ENCODE measurements at regions not wholly inside any gene's neighbourhood (a gene's known extent, or its start where the extent isn't known, plus 50 kb on each side); places are given as distances from the start of the nearest gene placed in this dataset.

DNA sequence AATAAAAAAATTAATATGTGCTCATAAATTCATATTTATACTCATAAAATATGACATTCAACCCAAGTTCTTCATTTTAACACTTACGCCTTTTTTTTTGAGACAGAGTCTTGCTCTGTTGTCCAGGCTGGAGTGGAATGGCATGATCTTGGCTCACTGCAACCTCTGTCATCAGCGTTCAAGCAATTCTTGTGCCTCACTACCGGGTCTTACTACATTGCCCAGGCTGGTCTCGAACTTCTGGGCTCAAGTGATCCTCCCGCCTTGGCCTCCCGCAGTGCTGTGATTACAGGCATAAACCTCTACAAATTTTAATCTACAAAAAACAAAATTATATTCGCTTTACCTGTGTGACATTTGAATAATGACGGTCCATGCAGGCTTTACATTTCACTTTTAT lies 74.1 kb upstream of the SNRPN start:
- no peak for TF ChIP-seq POLR2A (IDR thresholded peaks at IDR 0.05)
- no peak for TF ChIP-seq POLR2AphosphoS5 (IDR thresholded peaks at IDR 0.05)
- TF ChIP-seq, protein P1, sequence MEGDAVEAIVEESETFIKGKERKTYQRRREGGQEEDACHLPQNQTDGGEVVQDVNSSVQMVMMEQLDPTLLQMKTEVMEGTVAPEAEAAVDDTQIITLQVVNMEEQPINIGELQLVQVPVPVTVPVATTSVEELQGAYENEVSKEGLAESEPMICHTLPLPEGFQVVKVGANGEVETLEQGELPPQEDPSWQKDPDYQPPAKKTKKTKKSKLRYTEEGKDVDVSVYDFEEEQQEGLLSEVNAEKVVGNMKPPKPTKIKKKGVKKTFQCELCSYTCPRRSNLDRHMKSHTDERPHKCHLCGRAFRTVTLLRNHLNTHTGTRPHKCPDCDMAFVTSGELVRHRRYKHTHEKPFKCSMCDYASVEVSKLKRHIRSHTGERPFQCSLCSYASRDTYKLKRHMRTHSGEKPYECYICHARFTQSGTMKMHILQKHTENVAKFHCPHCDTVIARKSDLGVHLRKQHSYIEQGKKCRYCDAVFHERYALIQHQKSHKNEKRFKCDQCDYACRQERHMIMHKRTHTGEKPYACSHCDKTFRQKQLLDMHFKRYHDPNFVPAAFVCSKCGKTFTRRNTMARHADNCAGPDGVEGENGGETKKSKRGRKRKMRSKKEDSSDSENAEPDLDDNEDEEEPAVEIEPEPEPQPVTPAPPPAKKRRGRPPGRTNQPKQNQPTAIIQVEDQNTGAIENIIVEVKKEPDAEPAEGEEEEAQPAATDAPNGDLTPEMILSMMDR (IDR thresholded peaks at IDR 0.05): no peak
